GM19463 (cell line): ENCODE measurements at regions not wholly inside any gene's neighbourhood (a gene's known extent, or its start where the extent isn't known, plus 50 kb on each side); places are given as distances from the start of the nearest gene placed in this dataset.

ENCODE experiments used
- ATAC-seq: cut with Tn5 transposase; IDR thresholded peaks from one replicate; pipeline ENCODE4 v1.9.1; 2021; ENCODE audit warnings: mild to moderate bottlenecking, moderate library complexity; ENCODE audit not compliant: unreplicated experiment

- ATAC-seq, result no peak
These were observed 813.8 kb upstream of the HTR2C start for GRCh38 chrX:113770071-113770470.

- no peak for ATAC-seq
These were observed 824.5 kb upstream of the HTR2C start for GRCh38 chrX:113759422-113759821.

GRCh38 chrX:113747274-113747973 lies 836.5 kb upstream of the HTR2C start:
- no peak for ATAC-seq

GRCh38 chrX:113743069-113743468 lies 840.8 kb upstream of the HTR2C start:
- no peak for ATAC-seq

GRCh38 chrX:113741744-113742143 lies 842.1 kb upstream of the HTR2C start:
- ATAC-seq, result no peak

- no peak for ATAC-seq
These were observed 854.9 kb upstream of the HTR2C start for GRCh38 chrX:113728937-113729336.

- no peak for ATAC-seq
These were observed 857.0 kb upstream of the HTR2C start for GRCh38 chrX:113726898-113727297.

- ATAC-seq, result no peak
These were observed 857.4 kb upstream of the HTR2C start for GRCh38 chrX:113726466-113726865.

GRCh38 chrX:113726009-113726408 lies 857.9 kb upstream of the HTR2C start:
- ATAC-seq, result no peak

- no peak for ATAC-seq
These were observed 859.3 kb upstream of the AMOT start for GRCh38 chrX:113699939-113700338.

GRCh38 chrX:113675278-113675677 lies 834.6 kb upstream of the AMOT start:
- ATAC-seq, result no peak

GRCh38 chrX:113651306-113651705 lies 810.7 kb upstream of the AMOT start:
- no peak for ATAC-seq

- ATAC-seq, result no peak
These were observed 803.8 kb upstream of the AMOT start for GRCh38 chrX:113644426-113644825.

- no peak for ATAC-seq
These were observed 793.9 kb upstream of the AMOT start for GRCh38 chrX:113634565-113634964.

GRCh38 chrX:113629326-113629725 lies 788.7 kb upstream of the AMOT start:
- ATAC-seq, result no peak

- no peak for ATAC-seq
These were observed 753.7 kb upstream of the AMOT start for GRCh38 chrX:113594123-113594841.

- no peak for ATAC-seq
These were observed 745.8 kb upstream of the AMOT start for GRCh38 chrX:113586281-113586898.

- ATAC-seq, result no peak
These were observed 739.9 kb upstream of the AMOT start for GRCh38 chrX:113580486-113580885.

- ATAC-seq, result no peak
These were observed 717.9 kb upstream of the AMOT start for GRCh38 chrX:113558576-113558975.

- no peak for ATAC-seq
These were observed 711.3 kb upstream of the AMOT start for GRCh38 chrX:113551919-113552318.

GRCh38 chrX:113548308-113549015 lies 707.8 kb upstream of the AMOT start:
- no peak for ATAC-seq
